Stimulated activated CD4-positive, alpha-beta T cell treated with anti-CD3 and anti-CD28 coated beads, Interleukin-15, amount 100 ng/mL, for 24 hours (primary cell): ENCODE measurements at regions not wholly inside any gene's neighbourhood (a gene's known extent, or its start where the extent isn't known, plus 50 kb on each side); places are given as distances from the start of the nearest gene placed in this dataset.
"Not testable (repeated sequence)": the region's sequence is repeated elsewhere in the genome, so short reads cannot be mapped to it uniquely, and the experiment has no call there.

ENCODE experiments used
- DNase-seq: peaks from one replicate; pipeline ENCODE4 v3.0.0-alpha.2; 2020

GRCh38 chrX:150058728-150059127 is 120.4 kb upstream of the EOLA2 start:
- DNase-seq = no peak

DNA sequence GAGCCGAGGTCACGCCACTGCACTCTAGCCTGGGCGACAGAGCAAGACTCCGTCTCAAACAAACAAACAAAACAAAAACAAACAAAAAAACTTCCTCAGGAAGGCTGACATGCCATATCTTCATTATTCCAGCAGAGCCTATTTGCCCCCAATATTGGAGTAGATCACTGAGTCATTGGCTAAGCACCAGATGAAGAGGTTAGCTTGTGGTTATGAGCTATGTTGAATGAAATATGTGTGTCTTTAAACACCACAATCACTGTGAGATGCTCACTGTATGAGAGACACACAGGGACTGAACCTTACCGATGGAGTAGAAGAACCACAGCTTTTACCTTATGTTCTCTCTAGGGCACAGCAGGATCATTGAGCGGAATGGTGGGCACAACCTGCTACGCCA is 122.1 kb upstream of the EOLA2 start:
- no peak for DNase-seq

- DNase-seq = no peak
These were observed 124.2 kb upstream of the EOLA2 start for GRCh38 chrX:150062292-150063137.

- no peak for DNase-seq
These were observed 124.8 kb upstream of the EOLA2 start for GRCh38 chrX:150063138-150063518.

GRCh38 chrX:150063674-150064073 is 125.4 kb upstream of the EOLA2 start:
- no peak for DNase-seq

GRCh38 chrX:150074175-150074574 is 135.9 kb upstream of the EOLA2 start:
- DNase-seq = no peak

DNA sequence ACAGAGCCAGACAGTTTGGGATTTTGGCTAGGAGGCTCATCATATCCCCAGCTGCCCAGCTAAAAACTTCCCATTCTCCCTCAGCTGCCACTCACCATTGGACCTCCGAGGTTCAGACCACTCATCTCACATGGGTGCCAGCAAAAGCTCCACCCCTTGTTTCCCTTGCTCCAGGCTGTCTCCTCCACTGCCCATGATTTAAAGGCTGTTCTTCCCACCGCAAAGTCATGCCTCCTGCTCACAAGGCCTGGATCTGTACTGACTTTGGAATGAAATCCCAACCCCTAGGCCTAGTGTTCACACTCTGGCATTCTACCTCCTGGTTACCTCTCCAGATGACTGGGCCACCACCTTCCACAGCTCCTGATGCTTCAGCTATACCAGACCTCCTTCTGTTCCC is 142.2 kb upstream of the EOLA2 start:
- no peak for DNase-seq

- DNase-seq = no peak
These were observed 142.8 kb upstream of the EOLA2 start for GRCh38 chrX:150081076-150081475.

DNA sequence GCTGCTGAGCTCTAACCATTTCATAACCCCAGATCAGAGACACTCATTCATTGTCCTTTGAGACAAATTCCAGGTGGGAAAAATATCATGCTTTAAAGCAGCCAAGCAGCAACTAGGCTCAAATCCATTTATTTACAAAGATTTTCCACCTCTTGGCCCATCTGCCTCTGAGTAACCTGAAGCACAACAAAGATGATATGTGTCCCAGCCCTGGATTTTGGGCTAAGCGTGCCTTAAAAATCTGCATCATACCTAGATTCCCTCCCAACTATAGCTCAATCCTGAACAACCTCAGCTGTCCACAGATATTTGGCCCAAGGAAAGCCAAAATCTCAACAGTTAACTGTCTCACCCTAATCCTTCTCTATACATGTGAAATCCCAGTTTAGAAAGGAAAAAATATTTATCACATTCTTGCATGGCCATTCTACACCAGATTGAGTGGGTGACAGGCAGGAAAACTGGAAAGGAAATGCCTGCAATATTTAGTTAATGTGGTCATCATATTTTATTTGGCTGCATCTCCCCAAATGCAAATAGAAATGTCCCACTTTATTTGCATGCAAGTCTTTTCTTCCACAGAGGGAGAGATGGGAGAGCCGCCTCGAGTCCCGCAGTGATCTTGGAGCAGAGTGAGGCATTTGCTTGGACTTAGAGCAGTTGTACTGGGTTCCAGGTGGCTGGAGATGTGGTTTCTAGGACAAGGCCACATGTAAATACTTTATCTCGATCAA is 146.4 kb upstream of the EOLA2 start:
- no peak for DNase-seq

GRCh38 chrX:150085881-150086280 is 147.6 kb upstream of the EOLA2 start:
- no peak for DNase-seq

- no peak for DNase-seq
These were observed 148.1 kb upstream of the EOLA2 start for GRCh38 chrX:150086371-150086770.

DNA sequence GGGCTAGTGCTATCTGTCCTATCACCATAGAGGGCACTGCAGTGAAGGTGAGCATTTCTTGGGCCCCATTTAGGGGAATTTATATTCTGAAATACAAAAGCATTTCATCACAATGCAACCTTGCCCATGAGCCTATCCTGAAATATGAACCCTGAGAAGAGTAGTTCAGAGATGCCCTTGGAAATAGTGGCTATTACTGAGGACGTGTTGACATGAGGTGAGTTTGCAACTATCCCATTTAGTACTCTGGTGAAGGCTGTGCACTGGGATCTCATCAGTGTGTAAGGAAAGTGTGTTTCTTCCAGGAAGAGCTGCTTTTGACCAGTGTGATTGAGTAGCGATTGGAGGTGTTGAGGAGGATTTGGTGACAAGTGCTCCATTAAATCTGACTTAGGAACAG is 149.3 kb upstream of the EOLA2 start:
- no peak for DNase-seq

DNA sequence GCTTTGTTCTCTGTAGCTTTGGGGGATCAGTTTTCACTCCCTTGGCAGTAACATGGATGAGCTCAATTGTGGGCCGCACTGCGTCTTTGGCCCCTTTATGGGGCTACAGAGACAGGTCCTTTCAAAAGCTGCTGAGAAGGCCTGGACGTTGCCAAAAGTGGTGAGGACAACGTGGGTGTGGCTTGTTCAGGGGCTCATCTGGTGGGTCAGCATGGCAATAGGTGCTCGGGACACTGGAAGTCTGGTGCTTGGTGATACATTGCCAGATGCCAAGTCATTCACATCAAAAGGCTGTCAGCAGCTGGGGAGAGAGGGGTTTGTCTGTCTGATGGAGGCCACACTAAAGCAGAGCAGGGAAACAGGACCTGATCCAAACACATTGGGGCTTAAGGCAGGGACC is 149.8 kb upstream of the EOLA2 start:
- DNase-seq = no peak

DNA sequence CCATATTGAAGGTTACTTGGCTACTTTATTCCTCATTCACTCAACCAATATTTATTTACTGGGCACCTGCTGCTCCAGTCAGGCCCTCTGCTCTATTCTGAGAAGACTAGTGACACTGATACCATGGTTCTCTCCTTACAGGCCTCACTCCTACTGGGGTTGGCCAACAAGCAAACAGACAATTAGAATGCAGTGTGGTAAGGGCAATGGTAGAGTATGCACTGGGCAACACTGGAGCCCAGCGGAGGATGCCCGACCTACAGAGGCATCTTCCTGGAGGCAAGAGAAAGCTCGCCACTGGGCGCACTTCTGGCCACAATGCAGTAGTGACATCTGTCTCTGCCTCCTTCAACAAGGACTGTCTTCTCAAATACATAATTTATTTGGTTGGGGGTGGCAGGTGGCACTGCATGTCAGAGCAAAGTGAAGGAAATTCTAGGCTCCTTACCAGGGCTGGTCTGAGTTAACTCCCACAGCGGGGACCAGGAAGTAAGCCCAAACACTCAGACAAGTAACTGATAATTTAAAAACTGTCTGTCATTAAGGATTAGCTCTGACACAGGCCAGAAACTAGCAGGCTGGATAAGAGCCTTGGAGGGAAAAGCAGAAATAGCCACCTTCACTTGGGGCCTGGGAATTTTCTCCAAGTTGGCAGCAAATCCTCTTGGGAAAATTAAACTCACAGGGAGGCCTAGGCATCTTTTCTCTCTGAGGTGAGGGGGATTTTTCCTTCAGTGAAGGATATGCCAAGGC is 150.7 kb upstream of the EOLA2 start:
- no peak for DNase-seq

DNA sequence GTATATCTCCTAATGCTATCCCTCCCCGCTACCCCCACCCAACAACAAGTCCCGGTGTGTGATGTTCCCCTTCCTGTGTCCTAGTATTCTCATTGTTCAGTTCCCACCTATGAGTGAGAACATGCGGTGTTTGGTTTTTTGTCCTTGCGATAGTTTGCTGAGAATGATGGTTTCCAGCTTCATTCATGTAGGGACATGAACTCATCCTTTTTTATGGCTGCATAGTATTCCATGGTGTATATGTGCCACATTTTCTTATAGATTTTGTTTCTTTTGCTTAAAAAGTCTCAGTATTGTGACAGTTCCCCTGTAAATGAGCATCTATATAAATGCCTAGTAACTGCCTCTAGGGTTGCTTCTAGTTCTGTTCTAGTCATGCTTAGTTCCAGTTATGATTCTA is 153.0 kb upstream of the EOLA2 start:
- not testable (repeated sequence) for DNase-seq

DNA sequence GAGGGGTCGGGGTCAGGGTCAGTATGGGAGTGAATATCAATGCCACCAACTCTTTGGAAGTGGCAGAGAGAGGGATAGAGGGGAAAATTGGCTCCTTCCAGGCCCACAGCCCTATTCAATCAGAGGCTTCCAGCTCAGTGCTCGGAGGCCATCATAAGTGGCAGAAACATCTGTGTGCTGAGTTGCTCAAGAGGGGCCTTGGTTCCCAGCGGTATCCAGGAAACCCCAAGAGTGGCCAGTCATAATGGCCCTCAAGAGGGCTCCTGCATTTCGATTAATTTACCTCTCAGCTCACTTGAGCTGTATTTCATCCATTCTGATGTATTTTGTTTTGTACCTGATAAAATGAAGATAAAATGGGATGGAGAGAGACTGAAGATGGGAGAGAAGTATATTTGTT is 154.3 kb upstream of the EOLA2 start:
- DNase-seq = no peak

GRCh38 chrX:150094375-150094774 is 156.1 kb upstream of the EOLA2 start:
- DNase-seq = no peak

DNA sequence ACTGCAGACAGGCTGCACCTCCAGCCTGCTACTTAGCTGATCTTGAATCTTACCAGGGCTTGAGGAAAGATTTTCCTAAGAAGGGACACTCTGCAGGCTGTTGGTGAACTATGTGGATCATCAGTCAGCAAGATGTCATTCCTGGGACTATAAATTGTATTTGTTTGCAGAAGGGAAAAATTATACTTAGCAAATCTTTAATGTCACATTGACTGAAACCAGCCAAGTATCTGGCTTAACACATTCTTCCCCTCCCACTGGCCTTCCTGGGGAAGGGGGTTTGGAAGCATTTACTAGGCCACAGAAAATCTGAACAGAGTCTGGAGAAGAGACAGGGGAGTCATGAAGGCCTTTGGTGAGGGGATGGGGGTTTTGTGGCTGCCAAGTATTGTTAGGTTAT is 156.7 kb upstream of the EOLA2 start:
- no peak for DNase-seq

- no peak for DNase-seq
These were observed 161.0 kb upstream of the EOLA2 start for GRCh38 chrX:150099316-150099715.

DNA sequence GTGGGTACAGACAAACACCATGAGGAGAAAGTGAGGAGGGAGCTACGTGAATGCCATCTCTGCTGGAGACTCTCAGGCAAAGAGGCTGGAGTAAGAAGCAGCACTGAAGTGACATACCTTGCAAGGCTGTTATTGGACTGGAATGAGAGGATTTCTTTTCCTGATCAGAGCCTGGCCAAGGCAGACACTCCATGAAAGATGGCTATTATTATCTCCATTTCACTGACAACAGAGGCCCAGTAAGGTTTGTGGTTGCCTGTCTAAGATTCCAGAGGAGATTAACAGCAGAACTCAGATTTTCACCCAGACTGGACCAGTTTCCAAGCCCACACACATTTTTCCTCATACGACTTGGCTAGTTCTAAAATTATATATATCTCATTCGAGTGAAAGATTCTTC is 162.0 kb upstream of the EOLA2 start:
- no peak for DNase-seq

DNA sequence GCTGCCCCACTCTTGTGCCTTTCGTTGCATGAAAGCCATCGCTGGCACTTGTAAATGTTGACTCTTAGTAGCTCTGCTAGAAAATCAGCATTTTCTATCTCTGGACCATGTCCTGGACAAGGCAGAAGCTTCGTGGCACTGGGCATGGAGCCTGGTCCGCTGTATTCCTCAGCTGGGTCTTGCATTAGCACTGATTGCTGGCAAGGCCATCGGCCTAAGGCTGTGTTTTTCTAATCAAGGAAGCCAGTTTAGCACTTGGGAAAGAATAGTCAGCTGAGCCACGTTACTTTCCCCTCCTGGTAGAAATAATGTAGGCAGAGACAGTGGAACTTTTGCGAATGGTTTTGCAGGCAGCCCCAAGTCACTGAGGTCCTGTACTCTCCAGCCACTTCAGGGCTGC is 180.2 kb upstream of the EOLA2 start:
- no peak for DNase-seq

GRCh38 chrX:150119323-150119722 is 181.0 kb upstream of the EOLA2 start:
- no peak for DNase-seq

DNA sequence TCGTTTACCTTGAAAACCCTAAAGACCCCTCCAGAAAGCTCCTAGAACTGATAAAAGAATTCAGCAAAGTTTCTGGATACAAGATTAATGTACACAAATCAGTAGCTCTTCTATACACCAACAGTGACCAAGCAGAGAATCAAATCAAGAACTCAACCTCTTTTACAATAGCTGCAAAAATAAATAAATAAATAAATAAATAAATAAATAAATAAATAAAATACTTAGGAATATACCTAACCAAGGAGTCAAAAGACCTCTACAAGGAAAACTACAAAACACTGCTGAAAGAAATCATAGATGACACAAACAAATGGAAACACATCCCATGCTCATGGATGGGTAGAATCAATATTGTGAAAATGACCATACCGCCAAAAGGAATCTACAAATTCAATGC is 186.8 kb upstream of the EOLA2 start:
- not testable (repeated sequence) for DNase-seq

GRCh38 chrX:150127216-150127615 is 188.9 kb upstream of the EOLA2 start:
- no peak for DNase-seq
